ENCODE measurements at regions not wholly inside any gene's neighbourhood (a gene's known extent, or its start where the extent isn't known, plus 50 kb on each side); places are given as distances from the start of the nearest gene placed in this dataset.

DNA sequence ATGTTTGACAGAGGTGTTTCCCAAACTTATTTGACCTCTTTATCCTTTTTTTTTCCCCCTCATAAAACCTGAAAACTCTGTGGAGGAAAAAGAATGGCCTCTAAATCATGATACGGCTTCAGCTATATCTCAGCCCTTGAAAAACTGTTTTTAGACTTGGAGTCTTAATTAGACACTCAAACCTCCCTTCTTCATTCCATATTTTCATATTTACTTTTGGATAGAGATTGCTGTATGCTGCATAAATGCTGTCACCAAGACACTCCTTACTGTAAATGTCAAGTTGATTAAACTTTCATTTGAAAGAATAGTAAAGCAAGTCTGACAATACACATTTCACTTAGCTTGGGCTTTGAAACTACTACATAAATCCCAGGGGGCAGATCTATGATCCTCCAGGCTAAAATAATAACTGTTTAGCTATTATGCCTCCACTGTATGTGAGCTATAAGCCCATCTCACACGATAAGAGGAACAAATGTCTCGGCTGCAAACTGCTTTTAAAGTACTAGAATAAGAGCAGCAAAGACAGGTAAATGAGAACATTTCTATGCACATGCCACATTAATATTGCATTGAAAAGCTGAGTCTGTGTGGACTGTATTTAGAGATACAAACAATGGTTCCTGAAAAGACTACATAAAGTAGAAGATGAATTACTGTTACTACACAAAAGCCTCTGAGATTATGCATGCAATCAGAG lies 141.3 kb upstream of the HMGN3 start:
- POLR2A ChIA-PET (ENCODE audit: unreplicated experiment) = no interaction called here
- Histone ChIP-seq H3K4me3 (ENCODE audit: low read length) (no peak overlapping the region), H3K4me1 (ENCODE audit: insufficient read depth, low read length) (peaks cover 32% of the 10 kb centered on the region), H3K79me2 (ENCODE audit: low read length) (no peaks in the 10 kb centered on the region), H3K27me3 (ENCODE audit: low read length) (no peaks in the 10 kb centered on the region), H3K9me3 (ENCODE audit: low read length) (no peaks in the 10 kb centered on the region), H2AFZ (ENCODE audit: low read length) (peak overlapping the region; percentile 72), H3K4me2 (ENCODE audit: low read length) (peak overlapping the region; percentile 77), H3K9ac (ENCODE audit: low read length) (peak overlapping the region; percentile 30; the same call in 1 of the 2 replicates), H3K36me3 (ENCODE audit: low read depth, low read length) (no peaks in the 10 kb centered on the region; the same call in 1 of the 2 replicates), H3F3A (ENCODE audit: low read length, unreplicated experiment) (peaks cover 5% of the 10 kb centered on the region), H4K20me1 (ENCODE audit: low read length) (no peaks in the 10 kb centered on the region), H3K27ac (ENCODE audit: low read length) (peak overlapping the region; percentile 90), H3K9me2 (replicated peaks; ENCODE audit: low read length) (no peaks in the 10 kb centered on the region)
- CTCF ChIA-PET = no interaction called here
- TF ChIP-seq EZH2 (IDR thresholded peaks at IDR 0.05; ENCODE audit: low read length, unreplicated experiment) (no peak), EZH2phosphoT487 (IDR thresholded peaks at IDR 0.05; ENCODE audit: borderline replicate concordance, low read length) (no peak)
- TF ChIP-seq, protein P1, sequence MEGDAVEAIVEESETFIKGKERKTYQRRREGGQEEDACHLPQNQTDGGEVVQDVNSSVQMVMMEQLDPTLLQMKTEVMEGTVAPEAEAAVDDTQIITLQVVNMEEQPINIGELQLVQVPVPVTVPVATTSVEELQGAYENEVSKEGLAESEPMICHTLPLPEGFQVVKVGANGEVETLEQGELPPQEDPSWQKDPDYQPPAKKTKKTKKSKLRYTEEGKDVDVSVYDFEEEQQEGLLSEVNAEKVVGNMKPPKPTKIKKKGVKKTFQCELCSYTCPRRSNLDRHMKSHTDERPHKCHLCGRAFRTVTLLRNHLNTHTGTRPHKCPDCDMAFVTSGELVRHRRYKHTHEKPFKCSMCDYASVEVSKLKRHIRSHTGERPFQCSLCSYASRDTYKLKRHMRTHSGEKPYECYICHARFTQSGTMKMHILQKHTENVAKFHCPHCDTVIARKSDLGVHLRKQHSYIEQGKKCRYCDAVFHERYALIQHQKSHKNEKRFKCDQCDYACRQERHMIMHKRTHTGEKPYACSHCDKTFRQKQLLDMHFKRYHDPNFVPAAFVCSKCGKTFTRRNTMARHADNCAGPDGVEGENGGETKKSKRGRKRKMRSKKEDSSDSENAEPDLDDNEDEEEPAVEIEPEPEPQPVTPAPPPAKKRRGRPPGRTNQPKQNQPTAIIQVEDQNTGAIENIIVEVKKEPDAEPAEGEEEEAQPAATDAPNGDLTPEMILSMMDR (conservative IDR thresholded peaks at IDR 0.05; ENCODE audit: low read depth, low read length) = no peak
- intact Hi-C loops (cut with micrococcal nuclease) = no loop called here
- BruUV-seq (replicated peaks) = no TSS peak
- ATAC-seq = no peak
- no peak for DNase-seq

DNA sequence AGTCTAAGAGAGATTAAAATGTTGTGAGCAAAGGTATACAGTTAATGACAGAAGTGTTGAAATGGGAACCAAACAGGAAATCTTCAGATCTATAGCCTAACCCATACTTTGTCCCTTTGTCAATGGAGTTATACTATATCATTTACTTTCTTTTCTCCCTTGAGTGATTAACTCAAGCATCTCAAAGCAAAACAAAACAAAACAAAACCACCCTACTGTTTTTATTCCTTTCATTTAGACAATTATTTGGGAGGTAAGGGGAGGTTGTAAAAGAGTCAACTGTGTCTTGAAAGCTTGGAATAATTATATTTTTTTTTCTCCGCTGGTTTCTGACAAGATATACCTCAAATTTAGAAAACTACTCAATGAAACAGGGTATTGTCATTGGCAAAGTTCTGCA lies 139.8 kb upstream of the HMGN3 start:
- Histone ChIP-seq H3K27ac (ENCODE audit: low read length) (no peak overlapping the region), H3K36me3 (ENCODE audit: low read depth, low read length) (no peaks in the 10 kb centered on the region; the same call in 1 of the 2 replicates), H4K20me1 (ENCODE audit: low read length) (no peaks in the 10 kb centered on the region), H3K9ac (ENCODE audit: low read length) (no peak overlapping the region), H3K4me2 (ENCODE audit: low read length) (no peak overlapping the region), H3K9me2 (replicated peaks; ENCODE audit: low read length) (no peaks in the 10 kb centered on the region), H3F3A (ENCODE audit: low read length, unreplicated experiment) (peaks cover 5% of the 10 kb centered on the region), H3K4me3 (ENCODE audit: low read length) (no peak overlapping the region), H3K27me3 (ENCODE audit: low read length) (no peaks in the 10 kb centered on the region), H3K9me3 (ENCODE audit: low read length) (no peaks in the 10 kb centered on the region), H3K4me1 (ENCODE audit: insufficient read depth, low read length) (peaks cover 32% of the 10 kb centered on the region), H3K79me2 (ENCODE audit: low read length) (no peaks in the 10 kb centered on the region), H2AFZ (ENCODE audit: low read length) (0 out of 2 replicates have a peak overlapping the region, but pooled peaks have one; percentile 12)
- ATAC-seq (no peak), DNase-seq (no peak)
- POLR2A ChIA-PET (ENCODE audit: unreplicated experiment) = no interaction called here
- intact Hi-C loops (cut with micrococcal nuclease) = no loop called here
- TF ChIP-seq EZH2phosphoT487 (IDR thresholded peaks at IDR 0.05; ENCODE audit: borderline replicate concordance, low read length) (no peak), EZH2 (IDR thresholded peaks at IDR 0.05; ENCODE audit: low read length, unreplicated experiment) (no peak)
- TF ChIP-seq, protein P1 (conservative IDR thresholded peaks at IDR 0.05; ENCODE audit: low read depth, low read length) = no peak
- CTCF ChIA-PET = no interaction called here
- no TSS peak for BruUV-seq (replicated peaks)

DNA sequence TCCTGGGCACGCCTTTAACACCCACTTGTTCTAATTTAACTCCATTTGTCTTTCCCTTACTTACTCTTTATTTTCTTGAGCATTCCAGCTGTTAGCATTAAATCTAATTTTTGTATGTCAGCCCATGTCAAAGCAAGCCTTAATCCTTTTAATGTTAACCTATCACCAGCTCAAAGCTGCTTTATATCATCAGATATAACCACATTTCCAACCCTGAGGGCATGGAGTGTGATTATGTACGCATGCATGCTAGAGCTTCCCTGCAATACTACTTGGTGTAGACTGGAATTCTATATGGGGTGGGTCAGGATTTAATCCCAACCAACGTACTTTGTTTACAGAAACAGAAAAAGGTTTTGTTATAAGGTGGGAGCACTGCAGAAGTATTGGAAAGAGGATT lies 139.4 kb upstream of the HMGN3 start:
- TF ChIP-seq, protein P1 (conservative IDR thresholded peaks at IDR 0.05; ENCODE audit: low read depth, low read length) = no peak
- TF ChIP-seq EZH2 (IDR thresholded peaks at IDR 0.05; ENCODE audit: low read length, unreplicated experiment) = no peak
- TF ChIP-seq EZH2phosphoT487 (IDR thresholded peaks at IDR 0.05; ENCODE audit: borderline replicate concordance, low read length) = no peak
- peaks cover 5% of the 10 kb centered on the region for H3F3A ChIP-seq (ENCODE audit: low read length, unreplicated experiment)
- no peak overlapping the region for H3K27ac ChIP-seq (ENCODE audit: low read length)
- CTCF ChIA-PET = no interaction called here
- H3K27me3 ChIP-seq (ENCODE audit: low read length) = no peaks in the 10 kb centered on the region
- no peaks in the 10 kb centered on the region for H3K9me3 ChIP-seq (ENCODE audit: low read length)
- no peaks in the 10 kb centered on the region for H3K79me2 ChIP-seq (ENCODE audit: low read length)
- peaks cover 32% of the 10 kb centered on the region for H3K4me1 ChIP-seq (ENCODE audit: insufficient read depth, low read length)
- H3K4me2 ChIP-seq (ENCODE audit: low read length) = no peak overlapping the region
- H3K9ac ChIP-seq (ENCODE audit: low read length) = no peak overlapping the region
- no peak overlapping the region for H3K4me3 ChIP-seq (ENCODE audit: low read length)
- POLR2A ChIA-PET (ENCODE audit: unreplicated experiment) = interaction anchor here (0.6 kb wide), 1 partner anchor 293 kb away, joined by 3 read pairs; no protein-coding TSS in a partner anchor
- H3K36me3 ChIP-seq (ENCODE audit: low read depth, low read length) = no peaks in the 10 kb centered on the region; the same call in 1 of the 2 replicates
- H2AFZ ChIP-seq (ENCODE audit: low read length) = 0 out of 2 replicates have a peak overlapping the region, but pooled peaks have one; percentile 12
- DNase-seq = peak; percentile 47
- intact Hi-C loops (cut with micrococcal nuclease) = no loop called here
- no peak for ATAC-seq
- no TSS peak for BruUV-seq (replicated peaks)
- no peaks in the 10 kb centered on the region for H4K20me1 ChIP-seq (ENCODE audit: low read length)
- H3K9me2 ChIP-seq (replicated peaks; ENCODE audit: low read length) = no peaks in the 10 kb centered on the region

Data from PC-3 (cell line).